Stimulated activated naive CD8-positive, alpha-beta T cell treated with anti-CD3 and anti-CD28 coated beads, Interleukin-15, Interleukin-2, amounts not matched to agents 100 U/mL and 50 U/mL, for 24 hours (primary cell): ENCODE measurements at regions not wholly inside any gene's neighbourhood (a gene's known extent, or its start where the extent isn't known, plus 50 kb on each side); places are given as distances from the start of the nearest gene placed in this dataset.

Experiments
- ATAC-seq: fragments of 150-1000 bp; cut with Tn5 transposase; one replicate; pipeline ENCODE4 v1.10.0; 2021
- DNase-seq: peaks from one replicate; pipeline ENCODE4 v3.0.0; 2021

DNA sequence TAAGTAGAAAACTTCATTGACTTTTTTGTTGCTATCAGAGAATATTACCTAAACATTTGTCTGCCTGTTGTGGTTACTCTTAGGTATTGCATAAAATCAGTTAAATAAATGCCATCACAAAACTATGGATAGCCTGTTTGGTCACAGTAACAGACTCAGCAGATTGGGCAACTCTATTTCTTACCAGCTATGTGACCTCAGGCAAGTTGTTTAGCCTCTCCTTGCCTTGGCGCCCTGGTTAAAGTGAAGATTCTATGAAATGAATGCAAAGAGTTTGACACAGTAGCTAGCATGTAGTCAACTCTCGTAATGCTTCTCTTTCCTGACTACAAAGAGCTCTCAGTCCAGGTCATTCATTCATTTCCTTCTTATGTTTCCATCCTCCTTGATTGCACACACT is 82.5 kb upstream of the ID4 start:
- ATAC-seq (no peak), DNase-seq (no peak)

DNA sequence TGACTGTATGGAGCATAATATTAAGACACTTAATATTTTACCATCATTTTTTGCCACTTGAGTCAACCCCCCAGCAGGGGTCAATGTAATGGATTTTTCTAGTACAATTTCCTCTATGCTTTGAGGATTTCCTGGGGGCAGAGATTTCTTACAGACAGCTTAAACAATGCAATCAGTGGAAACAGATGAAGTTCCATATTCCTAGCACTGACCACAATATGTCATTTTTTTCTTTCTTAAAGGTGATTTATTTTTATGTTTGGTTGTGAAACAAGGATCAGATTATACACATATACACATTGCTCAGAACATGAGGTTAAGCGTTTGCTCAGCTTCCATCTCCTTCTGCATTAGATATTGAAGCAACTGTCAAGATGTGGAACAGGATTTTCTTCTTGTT is 82.0 kb upstream of the ID4 start:
- ATAC-seq = no peak
- DNase-seq = no peak

DNA sequence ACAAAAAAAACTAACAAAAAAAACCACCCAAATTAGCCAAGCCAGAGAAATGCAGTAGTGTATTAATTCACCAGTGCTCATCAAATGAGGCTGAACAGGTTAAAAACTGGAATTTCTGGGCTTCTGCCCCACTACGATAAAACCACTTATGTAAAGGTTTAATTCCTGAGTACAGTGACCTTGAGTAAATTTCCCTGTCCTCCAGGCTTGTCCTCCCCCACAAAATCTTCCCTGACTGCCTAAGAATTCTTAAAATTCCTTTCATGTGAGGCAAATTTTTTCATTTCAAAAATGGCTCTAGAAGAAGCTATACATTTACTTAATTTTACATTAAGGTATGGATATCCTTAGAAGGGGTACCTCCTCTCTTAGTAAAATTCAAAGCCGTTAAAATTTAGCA is 80.1 kb upstream of the ID4 start:
- DNase-seq (no peak), ATAC-seq (no peak)

DNA sequence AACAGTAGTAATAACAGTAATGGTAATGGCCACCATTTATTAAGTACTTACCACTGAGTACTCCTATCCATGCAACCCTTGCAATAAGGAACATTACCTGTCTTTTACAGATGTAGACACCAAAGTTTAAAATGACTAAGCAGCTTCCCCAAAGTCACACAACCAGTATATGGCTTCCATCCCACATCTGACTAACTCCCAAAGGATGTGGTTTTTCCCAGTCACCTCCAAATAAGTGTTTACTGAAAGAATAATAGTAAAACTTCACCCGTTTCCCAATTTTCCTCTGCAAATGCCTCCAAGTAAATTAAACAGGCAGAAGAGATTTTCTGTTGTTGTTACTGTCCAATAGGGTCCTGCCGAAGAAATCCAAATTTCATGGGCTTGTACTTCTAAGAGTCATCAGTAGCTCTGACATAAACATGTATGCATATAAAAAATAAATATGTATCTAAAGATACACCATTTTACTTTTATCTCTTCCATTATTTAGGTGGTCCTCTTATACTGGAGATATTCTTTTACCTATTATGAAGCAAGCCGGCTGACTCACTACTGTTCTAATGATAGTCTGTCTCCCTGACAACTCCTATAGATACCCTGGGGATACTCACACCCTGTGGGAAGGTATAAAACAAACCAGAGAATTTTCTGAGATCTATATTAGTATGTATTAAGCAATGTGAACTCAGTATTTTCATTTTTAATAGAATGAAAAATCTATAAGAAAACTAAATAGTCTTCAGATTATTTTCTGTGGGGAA is 77.9 kb upstream of the ID4 start:
- ATAC-seq (no peak), DNase-seq (no peak)

DNA sequence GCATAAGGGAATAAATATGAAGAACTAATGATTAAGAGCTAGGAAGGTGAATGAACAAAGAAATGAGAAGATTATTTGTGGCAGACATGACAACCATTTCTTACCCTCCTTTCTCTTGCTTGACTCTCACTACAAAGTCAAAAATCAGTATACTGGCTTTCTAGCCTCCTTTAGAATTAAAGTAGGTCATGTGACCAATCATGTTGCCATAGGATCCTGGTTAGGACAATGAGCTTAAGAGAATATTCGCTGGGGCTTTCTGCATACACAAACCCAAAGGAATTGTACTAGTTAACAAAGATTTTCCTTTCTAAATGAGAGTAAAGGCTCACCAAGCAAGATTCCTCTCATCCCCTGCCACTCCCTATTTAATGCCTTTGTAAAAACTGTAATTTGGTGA is 76.0 kb upstream of the ID4 start:
- ATAC-seq = no peak

DNA sequence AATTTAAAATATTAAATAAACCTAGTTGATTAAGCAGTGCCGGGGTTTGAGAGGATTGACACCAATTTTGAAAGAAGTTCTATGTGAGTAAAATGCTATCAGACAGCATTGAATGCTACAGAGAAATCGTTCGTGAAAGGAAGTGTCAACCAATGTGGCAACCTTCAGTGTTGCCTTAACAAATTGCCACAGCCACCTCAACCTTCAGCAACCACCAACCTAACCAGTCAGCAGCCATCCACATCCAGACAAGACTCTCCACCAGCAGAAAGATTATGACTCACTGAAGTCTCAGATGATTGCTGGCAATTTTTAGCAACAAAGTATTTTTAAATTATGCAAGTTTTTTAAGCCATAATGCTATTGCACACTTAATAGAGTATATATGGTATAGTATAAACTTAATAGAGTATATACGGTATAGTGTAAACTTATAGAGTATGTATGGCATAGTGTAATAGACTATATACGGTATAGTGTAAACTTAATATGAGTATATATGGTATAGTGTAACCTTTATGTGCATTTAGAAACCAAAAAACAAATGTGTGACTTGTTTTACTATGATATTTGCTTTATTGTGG is 65.3 kb upstream of the ID4 start:
- ATAC-seq = no peak
- no peak for DNase-seq

More for the DNA sequence above, 76.0 kb upstream of the ID4 start:
- no peak for DNase-seq

DNA sequence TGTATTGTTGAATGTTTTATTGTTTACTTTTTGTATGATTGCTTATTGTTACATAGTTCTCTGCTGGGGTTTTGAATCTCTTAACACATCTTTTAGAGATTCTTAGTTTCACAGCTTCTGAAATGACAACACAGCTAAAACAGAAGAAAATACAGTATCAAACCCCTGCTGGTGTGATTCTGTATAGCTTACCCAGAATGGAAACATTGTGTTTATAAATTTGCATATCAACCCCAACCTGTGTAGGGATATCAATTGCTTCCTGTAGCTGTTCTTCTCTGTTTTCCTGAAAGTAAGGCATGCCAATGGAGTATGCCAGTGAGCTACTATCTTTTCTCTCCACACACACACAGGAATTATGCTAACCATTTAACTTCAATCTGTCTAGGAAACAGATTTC is 64.3 kb upstream of the ID4 start:
- no peak for ATAC-seq
- DNase-seq = no peak

DNA sequence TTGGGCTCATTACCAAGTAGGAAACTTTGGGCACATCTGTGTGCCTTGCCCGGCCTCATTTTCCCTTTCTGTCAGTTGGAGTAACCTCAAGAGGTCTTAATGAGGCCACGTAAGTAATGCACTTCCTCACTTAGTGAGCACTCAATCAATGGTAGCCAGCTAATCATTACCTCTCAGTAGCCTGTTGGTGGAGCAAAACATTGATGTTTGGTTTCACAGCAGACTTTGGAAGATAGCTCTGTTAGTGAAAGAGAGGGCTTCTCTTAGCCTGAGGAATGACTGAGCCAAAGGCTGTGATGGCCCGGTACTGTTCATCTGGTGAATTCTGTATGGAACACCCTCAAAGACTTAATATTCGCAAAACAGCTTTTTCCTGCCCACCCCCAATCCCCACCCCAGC is 55.9 kb upstream of the ID4 start:
- DNase-seq (no peak), ATAC-seq (no peak)

DNA sequence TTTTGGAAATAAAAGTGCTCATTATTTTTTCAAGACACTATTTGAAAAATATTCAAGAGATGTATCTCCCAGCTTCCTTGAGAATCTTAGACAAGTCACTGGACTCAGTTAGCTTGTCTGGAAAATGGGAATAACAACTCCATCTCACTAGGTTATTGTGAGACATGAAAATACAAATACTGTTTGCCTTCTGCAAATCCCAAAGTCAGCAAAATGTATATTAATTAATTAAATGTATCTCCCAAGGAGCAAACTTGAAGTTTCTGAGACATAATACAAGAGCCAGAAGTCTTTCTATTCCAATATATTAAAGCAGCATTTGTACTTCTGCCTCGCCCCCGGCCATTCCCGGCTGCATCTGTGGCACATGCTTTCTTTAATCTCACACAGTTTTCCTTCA is 54.6 kb upstream of the ID4 start:
- DNase-seq = no peak

More for the DNA sequence above, 54.6 kb upstream of the ID4 start:
- no peak for ATAC-seq
